ENCODE measurements at regions not wholly inside any gene's neighbourhood (a gene's known extent, or its start where the extent isn't known, plus 50 kb on each side); places are given as distances from the start of the nearest gene placed in this dataset.

DNA sequence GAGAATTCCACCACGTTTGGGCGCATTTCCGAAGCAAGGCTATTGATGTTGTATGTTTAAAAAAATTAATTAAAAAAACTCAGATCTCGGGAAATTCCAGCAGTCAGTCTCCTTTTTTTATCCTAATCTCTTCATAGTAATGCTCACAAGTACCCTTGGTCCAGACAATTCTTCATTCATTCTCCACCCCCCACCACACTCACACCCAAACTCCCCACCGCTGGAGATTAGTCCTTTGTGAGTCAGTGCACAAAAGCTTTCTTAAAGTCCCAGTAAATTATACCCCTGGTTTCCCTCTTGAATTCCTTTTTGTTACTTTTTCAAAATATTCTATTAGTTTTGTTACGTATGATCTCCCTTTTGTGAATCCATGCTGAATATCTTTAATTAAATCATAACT lies 274.6 kb downstream of the ZNF536 start:
- TF ChIP-seq, protein P1, sequence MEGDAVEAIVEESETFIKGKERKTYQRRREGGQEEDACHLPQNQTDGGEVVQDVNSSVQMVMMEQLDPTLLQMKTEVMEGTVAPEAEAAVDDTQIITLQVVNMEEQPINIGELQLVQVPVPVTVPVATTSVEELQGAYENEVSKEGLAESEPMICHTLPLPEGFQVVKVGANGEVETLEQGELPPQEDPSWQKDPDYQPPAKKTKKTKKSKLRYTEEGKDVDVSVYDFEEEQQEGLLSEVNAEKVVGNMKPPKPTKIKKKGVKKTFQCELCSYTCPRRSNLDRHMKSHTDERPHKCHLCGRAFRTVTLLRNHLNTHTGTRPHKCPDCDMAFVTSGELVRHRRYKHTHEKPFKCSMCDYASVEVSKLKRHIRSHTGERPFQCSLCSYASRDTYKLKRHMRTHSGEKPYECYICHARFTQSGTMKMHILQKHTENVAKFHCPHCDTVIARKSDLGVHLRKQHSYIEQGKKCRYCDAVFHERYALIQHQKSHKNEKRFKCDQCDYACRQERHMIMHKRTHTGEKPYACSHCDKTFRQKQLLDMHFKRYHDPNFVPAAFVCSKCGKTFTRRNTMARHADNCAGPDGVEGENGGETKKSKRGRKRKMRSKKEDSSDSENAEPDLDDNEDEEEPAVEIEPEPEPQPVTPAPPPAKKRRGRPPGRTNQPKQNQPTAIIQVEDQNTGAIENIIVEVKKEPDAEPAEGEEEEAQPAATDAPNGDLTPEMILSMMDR (conservative IDR thresholded peaks at IDR 0.05), result no peak

DNA sequence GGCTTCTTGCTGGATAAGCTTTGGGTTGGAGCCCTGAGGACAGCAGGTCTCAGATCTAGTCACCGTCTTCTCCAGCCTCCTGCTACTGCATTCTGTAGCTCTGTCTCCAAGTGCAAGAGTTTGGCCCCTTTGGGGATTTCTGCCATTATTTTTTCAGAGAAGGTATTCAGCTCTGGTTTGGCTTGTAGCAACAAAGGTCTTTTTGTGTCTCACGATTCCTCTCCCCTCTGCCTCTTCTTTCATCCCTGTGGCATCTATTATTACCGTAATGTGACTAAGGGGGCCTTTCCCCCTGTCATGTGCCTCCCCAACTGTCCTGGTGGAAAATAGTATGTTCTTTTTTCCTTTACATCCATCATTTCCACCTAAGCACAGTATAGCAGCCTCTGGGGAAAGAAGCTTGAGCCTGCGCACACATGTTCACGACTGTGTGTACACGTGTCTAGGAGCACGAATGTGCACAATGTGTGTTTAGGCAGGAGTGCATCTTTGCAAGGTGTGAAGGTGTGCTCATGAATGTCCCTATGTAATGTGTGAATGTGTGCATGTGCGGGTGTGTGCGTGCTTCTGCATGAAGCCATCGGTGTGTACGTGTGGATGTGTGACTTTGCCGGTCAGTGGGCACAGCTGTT lies 273.9 kb downstream of the ZNF536 start:
- Mint-ChIP-seq H3K27ac (no peak overlapping the region), H3K9me3 (no peaks in the 10 kb centered on the region), H3K4me3 (no peak overlapping the region), H3K36me3 (ENCODE audit: low read depth) (no peaks in the 10 kb centered on the region), H3K27me3 (ENCODE audit: insufficient read depth) (peaks cover 14% of the 10 kb centered on the region), H3K4me1 (peaks cover 9% of the 10 kb centered on the region)
- no peak overlapping the region for H3K4me3 ChIP-seq (ENCODE audit: low read length)
- peaks cover 6% of the 10 kb centered on the region for H3K4me1 ChIP-seq (ENCODE audit: control insufficient read depth, insufficient read depth, low read length)
- H3K27ac ChIP-seq (ENCODE audit: low read depth, low read length), result no peak overlapping the region
- WGBS, 2 experiments (ENCODE audit: insufficient coverage in 1 of 2, insufficient read length in 1 of 2), result 83 to 93% methylated on average over 4 to 12 of the region's 12 CpGs
- no peaks in the 10 kb centered on the region for H3K9me3 ChIP-seq (ENCODE audit: control insufficient read depth, low read length)
- no peak for DNase-seq
- TF ChIP-seq, protein P1 (conservative IDR thresholded peaks at IDR 0.05), result no peak
- H3K9ac ChIP-seq (ENCODE audit: extremely low read depth, low read length, poor library complexity, severe bottlenecking), result no peak overlapping the region
- H3K36me3 ChIP-seq (ENCODE audit: control insufficient read depth, insufficient read depth, low read length), result no peaks in the 10 kb centered on the region
- no peaks in the 10 kb centered on the region for H3K27me3 ChIP-seq (ENCODE audit: control insufficient read depth, insufficient read depth, low read length, poor library complexity, severe bottlenecking)

More for the DNA sequence above, 274.6 kb downstream of the ZNF536 start:
- H3K9me3 ChIP-seq (ENCODE audit: control insufficient read depth, low read length), result no peaks in the 10 kb centered on the region
- no peak overlapping the region for H3K27ac Mint-ChIP-seq
- H3K4me3 ChIP-seq (ENCODE audit: low read length), result no peak overlapping the region
- DNase-seq, result no peak
- H3K9me3 Mint-ChIP-seq, result no peaks in the 10 kb centered on the region
- H3K27ac ChIP-seq (ENCODE audit: low read depth, low read length), result no peak overlapping the region
- H3K9ac ChIP-seq (ENCODE audit: extremely low read depth, low read length, poor library complexity, severe bottlenecking), result no peak overlapping the region
- no peaks in the 10 kb centered on the region for H3K36me3 Mint-ChIP-seq (ENCODE audit: low read depth)
- H3K4me3 Mint-ChIP-seq, result no peak overlapping the region
- H3K27me3 ChIP-seq (ENCODE audit: control insufficient read depth, insufficient read depth, low read length, poor library complexity, severe bottlenecking), result no peaks in the 10 kb centered on the region
- 70 to 72% methylated on average over 2 to 6 of the region's 6 CpGs for WGBS, 2 experiments (ENCODE audit: insufficient coverage in 1 of 2, insufficient read length in 1 of 2)
- no peaks in the 10 kb centered on the region for H3K36me3 ChIP-seq (ENCODE audit: control insufficient read depth, insufficient read depth, low read length)
- H3K4me1 Mint-ChIP-seq, result peaks cover 9% of the 10 kb centered on the region
- peaks cover 6% of the 10 kb centered on the region for H3K4me1 ChIP-seq (ENCODE audit: control insufficient read depth, insufficient read depth, low read length)
- H3K27me3 Mint-ChIP-seq (ENCODE audit: insufficient read depth), result peaks cover 13% of the 10 kb centered on the region

DNA sequence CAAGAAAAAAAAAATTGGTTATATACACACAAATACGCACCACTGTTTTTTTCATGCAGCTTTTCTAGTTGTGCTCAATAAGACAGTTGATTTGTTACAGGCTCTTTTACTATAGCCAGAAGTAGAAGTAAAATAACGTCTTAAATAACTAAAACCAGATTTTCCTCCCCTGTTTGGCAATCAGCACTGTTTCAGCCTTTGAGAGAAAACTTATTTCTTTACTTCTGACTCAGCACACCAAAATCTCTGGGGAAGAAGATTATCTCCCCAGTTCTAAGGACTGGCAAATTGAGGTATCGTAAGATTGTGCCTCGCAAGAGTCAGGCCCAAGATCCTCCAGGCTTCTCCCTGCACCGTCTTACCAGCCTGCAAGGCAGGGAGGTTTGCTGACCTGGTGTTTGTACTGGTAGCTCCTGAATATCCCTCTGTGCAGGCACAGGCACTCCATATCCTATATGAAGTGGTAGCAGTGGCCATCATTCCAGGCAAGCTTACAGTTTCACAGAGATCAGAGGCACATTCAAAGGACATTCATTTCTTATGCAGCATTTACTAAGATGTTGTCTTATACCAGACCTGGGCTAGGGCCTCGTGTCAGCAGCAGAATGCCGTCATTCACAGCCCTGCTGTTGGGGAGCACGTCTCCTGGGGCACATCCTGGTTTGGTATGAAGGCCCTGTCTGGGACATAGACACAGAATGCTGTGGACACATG lies 268.2 kb downstream of the ZNF536 start:
- H3K27me3 Mint-ChIP-seq (ENCODE audit: insufficient read depth), result peaks cover 4% of the 10 kb centered on the region
- H3K36me3 ChIP-seq (ENCODE audit: control insufficient read depth, insufficient read depth, low read length), result no peaks in the 10 kb centered on the region
- H3K27me3 ChIP-seq (ENCODE audit: control insufficient read depth, insufficient read depth, low read length, poor library complexity, severe bottlenecking), result no peaks in the 10 kb centered on the region
- no peaks in the 10 kb centered on the region for H3K4me1 ChIP-seq (ENCODE audit: control insufficient read depth, insufficient read depth, low read length)
- H3K27ac ChIP-seq (ENCODE audit: low read depth, low read length), result no peak overlapping the region
- 92 to 95% methylated on average over 7 to 8 of the region's 8 CpGs for WGBS, 2 experiments (ENCODE audit: insufficient coverage in 1 of 2, insufficient read length in 1 of 2)
- H3K9me3 Mint-ChIP-seq, result peaks cover 3% of the 10 kb centered on the region
- H3K4me3 Mint-ChIP-seq, result no peak overlapping the region
- H3K4me3 ChIP-seq (ENCODE audit: low read length), result no peak overlapping the region
- TF ChIP-seq, protein P1 (conservative IDR thresholded peaks at IDR 0.05), result no peak
- no peaks in the 10 kb centered on the region for H3K36me3 Mint-ChIP-seq (ENCODE audit: low read depth)
- H3K9ac ChIP-seq (ENCODE audit: extremely low read depth, low read length, poor library complexity, severe bottlenecking), result no peak overlapping the region
- H3K27ac Mint-ChIP-seq, result no peak overlapping the region
- no peaks in the 10 kb centered on the region for H3K9me3 ChIP-seq (ENCODE audit: control insufficient read depth, low read length)
- no peak for DNase-seq
- no peaks in the 10 kb centered on the region for H3K4me1 Mint-ChIP-seq

Measured in endodermal cell (in vitro differentiated cells).